Stomach (tissue), 8 donors: ENCODE measurements at regions not wholly inside any gene's neighbourhood (a gene's known extent, or its start where the extent isn't known, plus 50 kb on each side); places are given as distances from the start of the nearest gene placed in this dataset.

Source experiments
- DNase-seq, 2 donors: peaks; one replicate each; pipeline versions ENCODE4 v3.0.0 to v3.0.0-alpha.2; 2013 to 2019
- H3K27ac ChIP-seq, 5 donors: fragments of 200-600 bp in 4 of 5; sonication (generic) in 4 of 5; one replicate each; pipeline ENCODE4 v1.5.1; 2013 to 2019; ENCODE audit warnings: mild to moderate bottlenecking in 1 of 5, moderate library complexity in 1 of 5
- H3K27me3 ChIP-seq, 3 donors: fragments of 200-600 bp; sonication (generic); one replicate each; pipeline ENCODE4 v1.5.1; 2017 to 2019; ENCODE audit warnings: mixed run types in 1 of 3
- H3K36me3 ChIP-seq, 4 donors: fragments of 200-600 bp; sonication (generic); 1 replicate in 3 of 4; 2 replicates in 1 of 4; pipeline ENCODE4 v1.5.1; 2016 to 2019
- H3K4me1 ChIP-seq, 4 donors: fragments of 200-600 bp; sonication (generic); one replicate each; pipeline ENCODE4 v1.5.1; 2016 to 2019
- H3K4me3 ChIP-seq, 4 donors: fragments of 200-600 bp; sonication (generic) in 3 of 4; one replicate each; pipeline ENCODE4 v1.5.1; 2016 to 2019; ENCODE audit warnings: mild to moderate bottlenecking in 1 of 4
- H3K9me3 ChIP-seq, 4 donors: fragments of 200-600 bp; sonication (generic); one replicate each; pipeline ENCODE4 v1.5.1; 2016 to 2019
- EP300 ChIP-seq: sonication (generic); formaldehyde crosslinking; IDR thresholded peaks from one replicate; pipeline ENCODE4 v1.6.1; 2017; ENCODE audit warnings: antibody characterized with exemption
- POLR2A ChIP-seq, 4 donors: fragments of 450-650 bp; IDR thresholded peaks; one replicate each; pipeline ENCODE4 v1.6.1; 2016; ENCODE audit warnings: antibody characterized with exemption in 4 of 4, control low read depth in 2 of 4, mild to moderate bottlenecking in 1 of 4, moderate library complexity in 1 of 4
- POLR2AphosphoS5 ChIP-seq, 3 donors: sonication (generic); formaldehyde crosslinking; IDR thresholded peaks; one replicate each; pipeline ENCODE4 v1.6.1; 2016; ENCODE audit warnings: antibody characterized with exemption in 3 of 3
- WGBS, 5 donors: extraction: QIAGEN DNeasy Blood & Tissue Kit in 3 of 5; methylation state at CpG; one replicate each; pipeline versions ENCODE4 v1.1.5 to v1.1.7; 2013 to 2018; 5-methylcytosine and 5-hydroxymethylcytosine counted together
- intact Hi-C: fragments of 100-400 bp; cut with DNase I; formaldehyde crosslinking; loops from one replicate; pipeline ENCODE4 v1.15.1; 2023; ENCODE audit warnings: low total_unique reads
- TF ChIP-seq, protein P1 (sequence below), 7 experiments: fragments of 450-650 bp in 4 of 7; fragments of 200-600 bp in 3 of 7; sonication (generic) in 3 of 7; IDR thresholded peaks; one replicate each; pipeline ENCODE4 v1.5.1; 2016 to 2019; ENCODE audit warnings: antibody characterized with exemption in 7 of 7, control low read depth in 2 of 7, mild to moderate bottlenecking in 1 of 7
- donor health status: healthy with polysubstance abuse.
- donor health status: Bipolar disorder and iron deficiency.
- donor health status: healthy.

DNA sequence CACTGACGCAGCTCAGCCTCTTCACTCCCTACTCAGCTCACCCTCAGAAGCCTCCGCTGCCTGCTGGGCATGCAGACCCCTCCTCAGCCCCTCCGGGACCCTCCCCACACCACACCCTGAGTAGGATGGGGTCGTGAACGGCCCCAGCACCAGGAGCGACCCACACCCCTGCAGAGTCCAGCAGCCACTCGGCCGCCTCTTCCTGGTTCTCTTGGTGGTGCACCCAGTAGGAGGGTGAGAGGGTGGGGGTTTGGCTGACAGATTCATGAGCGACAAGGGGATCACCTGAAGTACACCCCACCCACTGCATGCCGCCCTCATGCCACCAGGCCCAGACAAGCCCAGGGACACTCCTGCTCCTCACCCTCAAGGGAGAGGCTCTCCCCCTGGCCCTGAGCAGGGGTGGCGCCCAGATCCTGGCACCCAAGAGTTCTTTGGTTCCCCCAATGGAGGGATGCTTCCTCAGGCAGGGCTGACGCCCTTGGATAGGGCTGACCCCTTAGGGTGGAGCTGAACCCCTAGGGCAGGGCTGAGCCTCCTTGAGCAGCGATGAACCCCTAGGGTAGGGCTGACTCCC lies 76.6 kb upstream of the GPC1 start:
- Histone ChIP-seq H3K4me1 (no peaks in the 10 kb centered on the region), H3K27ac (no peak overlapping the region), H3K27me3 (peaks cover 0 to 6% (median 0%) of the 10 kb centered on the region in 3 donors), H3K4me3 (no peak overlapping the region), H3K36me3 (no peaks in the 10 kb centered on the region), H3K9me3 (peaks cover 0 to 26% (median 20%) of the 10 kb centered on the region in 4 donors)
- TF ChIP-seq, protein P1, sequence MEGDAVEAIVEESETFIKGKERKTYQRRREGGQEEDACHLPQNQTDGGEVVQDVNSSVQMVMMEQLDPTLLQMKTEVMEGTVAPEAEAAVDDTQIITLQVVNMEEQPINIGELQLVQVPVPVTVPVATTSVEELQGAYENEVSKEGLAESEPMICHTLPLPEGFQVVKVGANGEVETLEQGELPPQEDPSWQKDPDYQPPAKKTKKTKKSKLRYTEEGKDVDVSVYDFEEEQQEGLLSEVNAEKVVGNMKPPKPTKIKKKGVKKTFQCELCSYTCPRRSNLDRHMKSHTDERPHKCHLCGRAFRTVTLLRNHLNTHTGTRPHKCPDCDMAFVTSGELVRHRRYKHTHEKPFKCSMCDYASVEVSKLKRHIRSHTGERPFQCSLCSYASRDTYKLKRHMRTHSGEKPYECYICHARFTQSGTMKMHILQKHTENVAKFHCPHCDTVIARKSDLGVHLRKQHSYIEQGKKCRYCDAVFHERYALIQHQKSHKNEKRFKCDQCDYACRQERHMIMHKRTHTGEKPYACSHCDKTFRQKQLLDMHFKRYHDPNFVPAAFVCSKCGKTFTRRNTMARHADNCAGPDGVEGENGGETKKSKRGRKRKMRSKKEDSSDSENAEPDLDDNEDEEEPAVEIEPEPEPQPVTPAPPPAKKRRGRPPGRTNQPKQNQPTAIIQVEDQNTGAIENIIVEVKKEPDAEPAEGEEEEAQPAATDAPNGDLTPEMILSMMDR (IDR thresholded peaks at IDR 0.05): no peak
- TF ChIP-seq POLR2AphosphoS5 (IDR thresholded peaks at IDR 0.05) (no peak), EP300 (no peak), POLR2A (IDR thresholded peaks at IDR 0.05) (no peak)
- intact Hi-C loops: no loop called here
- DNase-seq: no peak
- WGBS, 5 donors: 82 to 89% (median 86%) methylated on average over 9 to 13 of the region's 13 CpGs

DNA sequence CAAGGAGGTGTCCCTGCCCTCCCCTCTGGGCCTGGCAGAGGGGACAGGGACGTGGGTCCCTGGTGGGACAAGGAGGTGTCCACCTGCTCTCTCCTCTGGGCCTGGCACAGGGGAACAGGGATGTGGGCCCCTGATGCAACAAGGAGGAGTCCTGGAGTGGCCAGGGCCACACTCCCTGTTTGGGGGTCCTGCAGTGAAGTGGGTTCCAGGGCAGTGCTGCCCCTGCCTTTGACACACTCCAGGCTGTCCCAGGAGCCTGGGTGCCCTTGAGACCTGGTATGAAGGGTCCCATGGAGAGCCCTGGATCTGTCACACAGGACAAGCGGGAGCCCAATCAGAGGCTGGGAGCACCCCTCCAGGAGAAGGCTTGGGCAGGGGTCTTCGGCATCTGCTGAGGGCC lies 75.8 kb upstream of the GPC1 start:
- Histone ChIP-seq H3K9me3 (peaks cover 0 to 26% (median 20%) of the 10 kb centered on the region in 4 donors), H3K27me3 (peaks cover 0 to 6% (median 0%) of the 10 kb centered on the region in 3 donors), H3K4me3 (no peak overlapping the region), H3K36me3 (no peaks in the 10 kb centered on the region), H3K4me1 (no peaks in the 10 kb centered on the region), H3K27ac (no peak overlapping the region)
- no peak for DNase-seq
- intact Hi-C loops: no loop called here
- TF ChIP-seq EP300: no peak
- 67 to 84% (median 82%) methylated on average over 2 to 3 of the region's 3 CpGs for WGBS, 5 donors

DNA sequence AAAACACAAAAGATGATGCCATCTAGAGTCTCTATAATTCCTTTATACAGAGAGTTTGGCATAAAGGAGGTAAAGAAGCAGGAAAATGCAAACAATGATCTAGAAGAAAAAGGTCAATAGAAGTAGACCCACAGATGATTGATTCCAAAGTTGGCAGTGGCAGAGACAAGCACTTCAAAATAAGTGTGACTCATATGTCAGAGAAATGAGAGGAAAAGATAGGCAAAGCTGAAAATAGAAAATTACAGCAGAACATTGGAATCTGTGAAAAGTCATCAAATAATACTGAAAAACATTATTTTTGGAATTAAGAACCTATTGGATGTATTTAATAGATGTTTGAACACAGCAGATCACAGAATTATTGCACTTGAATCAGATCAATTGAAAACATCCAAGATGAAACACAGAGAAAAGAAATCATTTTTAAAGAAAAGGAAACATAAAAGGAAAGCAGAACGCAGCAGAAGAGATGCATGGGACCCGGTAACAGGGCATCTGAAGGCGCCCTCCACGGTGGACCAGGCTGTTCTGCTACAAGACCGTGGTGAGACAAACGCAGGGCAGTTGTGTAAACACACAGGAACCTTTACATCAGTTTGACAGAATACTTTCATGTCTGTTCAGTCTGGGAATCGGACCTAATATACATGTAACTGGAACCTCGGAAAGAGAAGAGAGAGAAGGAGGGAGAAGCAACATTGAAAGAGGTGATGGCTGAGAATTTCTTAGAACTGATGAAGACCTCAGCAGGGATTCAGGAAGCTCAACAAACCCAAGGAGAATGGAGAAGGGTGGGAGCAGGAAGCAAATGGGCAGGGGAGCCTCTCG lies 74.6 kb upstream of the GPC1 start:
- Histone ChIP-seq H3K27me3 (peaks cover 0 to 6% (median 0%) of the 10 kb centered on the region in 3 donors), H3K9me3 (peaks cover 0 to 26% (median 20%) of the 10 kb centered on the region in 4 donors), H3K4me1 (no peaks in the 10 kb centered on the region), H3K27ac (no peak overlapping the region), H3K36me3 (no peaks in the 10 kb centered on the region), H3K4me3 (no peak overlapping the region)
- DNase-seq: no peak
- WGBS, 5 donors: 78 to 92% (median 90%) methylated on average over 9 of the region's 9 CpGs
- intact Hi-C loops: no loop called here
- TF ChIP-seq, protein P1 (IDR thresholded peaks at IDR 0.05): no peak
- no peak for TF ChIP-seq POLR2A (IDR thresholded peaks at IDR 0.05)
- no peak for TF ChIP-seq POLR2AphosphoS5 (IDR thresholded peaks at IDR 0.05)
- no peak for TF ChIP-seq EP300

- no peak for DNase-seq
- H3K9me3 ChIP-seq: peaks cover 0 to 26% (median 20%) of the 10 kb centered on the region in 4 donors
- TF ChIP-seq EP300 (no peak), POLR2AphosphoS5 (IDR thresholded peaks at IDR 0.05) (no peak), POLR2A (IDR thresholded peaks at IDR 0.05) (no peak)
- TF ChIP-seq, protein P1 (IDR thresholded peaks at IDR 0.05): no peak
- 72 to 78% (median 76%) methylated on average over 9 to 10 of the region's 10 CpGs for WGBS, 5 donors
- no peak overlapping the region for H3K27ac ChIP-seq
- H3K4me1 ChIP-seq: no peaks in the 10 kb centered on the region
- no peaks in the 10 kb centered on the region for H3K36me3 ChIP-seq
- no peak overlapping the region for H3K4me3 ChIP-seq
- intact Hi-C loops: no loop called here
- peaks cover 0 to 6% (median 0%) of the 10 kb centered on the region in 3 donors for H3K27me3 ChIP-seq
Measured at GRCh38 chr2:240362216-240362755, 73.2 kb upstream of the GPC1 start.
